H7 (cell line): ENCODE measurements at regions not wholly inside any gene's neighbourhood (a gene's known extent, or its start where the extent isn't known, plus 50 kb on each side); places are given as distances from the start of the nearest gene placed in this dataset.

Source experiments
- DNase-seq: peaks from one replicate; pipeline ENCODE4 v3.0.0; 2012
- H3K27me3 ChIP-seq: 2 replicates; pipeline ENCODE4 v1.6.0; 2011; ENCODE audit warnings: mild to moderate bottlenecking, low read length; ENCODE audit not compliant: control insufficient read depth, insufficient read depth
- H3K36me3 ChIP-seq: replicated peaks from 2 replicates; pipeline ENCODE4 v1.5.1; 2011; ENCODE audit warnings: low read length; ENCODE audit not compliant: control insufficient read depth, insufficient read depth
- H3K4me3 ChIP-seq: 2 replicates; pipeline ENCODE4 v1.5.1; 2011; ENCODE audit warnings: low read depth, mild to moderate bottlenecking, control low read depth, low read length, moderate library complexity; ENCODE audit not compliant: insufficient read depth

GRCh38 chr4:41436419-41436818 is 101.5 kb upstream of the LIMCH1 start:
- H3K36me3 ChIP-seq: no peaks in the 10 kb centered on the region

GRCh38 chr4:41437111-41437536 is 100.8 kb upstream of the LIMCH1 start:
- no peak for DNase-seq

More at GRCh38 chr4:41436419-41436818, 101.5 kb upstream of the LIMCH1 start:
- Histone ChIP-seq H3K27me3 (no peaks in the 10 kb centered on the region; the same call in 1 of the 2 replicates), H3K4me3 (no peak overlapping the region)
- DNase-seq: no peak

DNA sequence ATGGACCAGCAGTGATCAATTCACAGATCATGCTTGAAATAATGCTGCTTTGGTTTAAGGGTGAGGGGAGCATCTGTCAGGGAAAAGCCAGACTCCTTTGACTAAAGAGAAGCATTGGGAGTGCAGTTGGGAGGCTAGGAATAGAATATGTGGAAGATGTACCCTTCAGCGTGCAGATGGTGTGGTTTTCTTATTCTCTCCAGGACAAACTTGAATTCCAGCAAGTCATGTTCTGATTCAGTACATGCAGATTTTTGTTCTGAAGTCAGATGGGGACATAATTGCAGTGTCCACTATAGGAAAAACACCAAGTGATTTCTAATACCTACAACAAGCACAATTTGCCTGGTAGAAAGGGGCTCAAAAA is 99.0 kb upstream of the LIMCH1 start:
- no peak for DNase-seq
- Histone ChIP-seq H3K27me3 (no peaks in the 10 kb centered on the region; the same call in 1 of the 2 replicates), H3K4me3 (no peak overlapping the region), H3K36me3 (no peaks in the 10 kb centered on the region)

More at GRCh38 chr4:41437111-41437536, 100.8 kb upstream of the LIMCH1 start:
- no peaks in the 10 kb centered on the region; the same call in 1 of the 2 replicates for H3K27me3 ChIP-seq
- no peaks in the 10 kb centered on the region for H3K36me3 ChIP-seq
- H3K4me3 ChIP-seq: no peak overlapping the region

DNA sequence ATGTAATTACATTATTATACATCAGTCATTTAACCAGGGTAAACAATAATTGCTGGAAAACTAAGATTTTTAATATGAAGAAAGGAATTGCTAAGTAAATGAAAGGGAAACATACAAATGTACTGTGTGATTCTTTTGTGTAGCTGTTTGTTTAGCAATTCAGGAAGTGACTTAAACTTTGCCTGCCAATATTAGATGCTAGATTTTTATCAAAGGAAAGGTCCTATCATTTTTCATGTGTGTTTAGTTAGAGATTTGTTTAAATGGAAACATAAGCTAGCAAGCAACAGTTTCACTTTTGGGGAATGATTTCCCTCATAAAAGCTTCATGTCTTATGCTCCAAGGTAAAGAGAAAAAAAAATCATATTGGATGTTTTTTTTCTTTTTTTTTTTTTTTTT is 95.1 kb upstream of the LIMCH1 start:
- DNase-seq: no peak
- no peak overlapping the region for H3K4me3 ChIP-seq
- H3K36me3 ChIP-seq: no peaks in the 10 kb centered on the region
- H3K27me3 ChIP-seq: no peaks in the 10 kb centered on the region

DNA sequence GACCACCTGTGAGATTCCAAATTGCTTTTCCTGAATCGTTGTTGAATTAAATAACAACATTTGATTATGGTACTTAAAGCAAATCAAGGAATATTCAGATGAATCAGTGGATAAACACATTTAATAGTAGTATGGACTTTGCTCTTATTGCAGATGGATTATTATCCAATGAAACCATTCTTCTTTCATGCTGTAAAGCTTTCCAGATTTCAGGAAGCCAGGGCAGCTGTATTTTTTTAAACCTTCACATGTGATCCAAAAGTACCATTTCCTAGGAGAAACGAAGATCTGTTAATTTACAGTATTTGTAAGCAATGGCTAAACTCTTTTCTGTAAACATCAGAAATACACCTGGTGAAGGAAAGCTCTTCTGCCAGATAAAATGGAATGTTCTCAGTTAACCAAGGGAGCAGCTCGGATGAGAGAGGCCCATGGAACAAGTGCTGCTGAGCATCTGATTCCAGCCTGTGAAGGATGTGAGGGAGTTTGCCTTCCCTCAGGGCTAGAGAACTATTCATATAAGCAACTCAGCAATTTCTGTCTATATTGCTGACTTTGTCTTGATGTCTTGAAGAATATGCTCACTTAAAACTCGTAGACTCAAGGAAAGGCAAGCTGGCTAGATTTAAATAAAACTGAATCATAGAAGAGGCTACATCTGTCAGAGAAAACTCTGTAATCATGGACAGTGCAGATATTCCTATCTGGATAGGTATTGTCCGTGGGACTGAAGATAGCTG is 94.4 kb upstream of the LIMCH1 start:
- Histone ChIP-seq H3K27me3 (no peaks in the 10 kb centered on the region), H3K36me3 (no peaks in the 10 kb centered on the region), H3K4me3 (no peak overlapping the region)
- no peak for DNase-seq

GRCh38 chr4:41446391-41446790 is 91.6 kb upstream of the LIMCH1 start:
- Histone ChIP-seq H3K36me3 (no peaks in the 10 kb centered on the region), H3K4me3 (no peak overlapping the region), H3K27me3 (no peaks in the 10 kb centered on the region)
- DNase-seq: no peak

- Histone ChIP-seq H3K27me3 (no peaks in the 10 kb centered on the region), H3K36me3 (no peaks in the 10 kb centered on the region), H3K4me3 (no peak overlapping the region)
- no peak for DNase-seq
Measured at GRCh38 chr4:41446981-41447725, 90.8 kb upstream of the LIMCH1 start.

DNA sequence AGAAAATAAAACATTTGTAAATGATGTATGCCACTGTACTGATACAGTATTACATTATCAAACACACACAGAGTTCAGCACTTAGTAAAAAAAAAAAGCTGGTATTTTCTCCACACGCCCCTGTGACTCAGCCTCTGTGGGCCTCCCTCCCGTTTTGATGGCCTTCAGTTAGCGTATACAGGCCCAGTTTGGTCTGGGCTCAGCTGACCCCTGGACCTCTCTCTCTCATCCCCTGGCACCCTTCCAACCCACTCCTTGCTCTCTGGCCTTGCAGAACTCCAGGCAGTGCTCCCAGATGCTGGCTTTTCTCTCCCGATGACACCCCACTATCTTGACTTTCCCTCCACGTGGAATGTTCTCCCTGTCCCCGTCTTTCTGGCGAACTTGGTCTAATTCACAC is 89.0 kb upstream of the LIMCH1 start:
- no peak for DNase-seq
- no peak overlapping the region for H3K4me3 ChIP-seq
- H3K36me3 ChIP-seq: no peaks in the 10 kb centered on the region
- no peaks in the 10 kb centered on the region for H3K27me3 ChIP-seq

DNA sequence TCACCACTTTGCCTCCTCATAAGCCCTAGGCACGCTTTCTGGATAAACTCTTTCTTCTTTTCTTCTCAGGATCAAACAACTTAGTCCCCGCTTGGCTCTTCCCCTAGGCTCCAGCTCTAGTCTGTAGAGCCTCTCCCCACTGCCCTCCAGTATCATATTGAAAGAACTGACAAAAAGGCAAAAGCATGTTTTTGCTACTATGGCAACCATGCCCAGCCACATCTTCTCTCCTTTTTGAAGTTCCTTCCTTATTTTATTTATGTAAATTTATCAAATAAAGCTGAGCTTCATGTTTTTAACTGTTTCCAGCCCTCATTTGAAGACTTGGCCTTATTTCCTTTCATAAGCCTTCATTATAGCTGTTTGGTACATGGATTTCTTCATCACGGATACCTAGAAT is 86.0 kb upstream of the LIMCH1 start:
- Histone ChIP-seq H3K4me3 (no peak overlapping the region), H3K36me3 (no peaks in the 10 kb centered on the region), H3K27me3 (no peaks in the 10 kb centered on the region)
- DNase-seq: no peak

DNA sequence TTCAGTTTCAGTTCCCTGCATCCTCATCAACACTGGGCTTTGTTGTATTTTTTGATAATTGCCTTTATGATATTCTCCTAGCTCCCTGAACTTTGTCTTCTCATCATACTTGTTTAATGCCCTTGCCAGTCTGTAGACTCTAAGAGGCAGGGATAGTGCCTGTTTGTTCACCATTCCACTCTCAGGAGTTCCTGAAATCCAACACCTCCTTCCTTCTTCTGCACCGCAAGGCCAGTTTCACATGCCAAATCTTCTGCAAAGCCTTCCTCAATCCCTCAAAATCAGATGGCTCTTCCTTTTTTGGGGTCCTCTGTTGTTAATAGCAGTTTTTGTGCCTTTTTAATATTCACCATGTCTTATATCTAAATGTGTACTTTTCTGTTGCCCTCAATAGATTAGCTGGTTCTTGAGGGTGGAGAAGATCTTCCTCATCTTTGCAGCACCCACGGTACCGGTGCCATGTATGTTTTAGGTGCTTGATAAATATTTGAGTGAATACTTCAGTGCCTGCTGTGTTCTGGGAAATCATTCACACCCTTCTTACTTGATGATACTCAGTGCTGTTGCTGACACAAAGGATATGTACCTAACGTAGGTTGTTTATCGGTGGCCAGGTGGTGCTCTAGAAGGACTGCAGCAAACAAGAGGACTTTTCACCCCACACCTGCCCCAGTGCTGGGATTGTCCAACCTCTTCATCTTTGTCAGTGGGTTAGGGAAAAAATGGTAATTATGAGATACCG is 85.3 kb upstream of the LIMCH1 start:
- Histone ChIP-seq H3K36me3 (no peaks in the 10 kb centered on the region), H3K27me3 (no peaks in the 10 kb centered on the region), H3K4me3 (no peak overlapping the region)
- no peak for DNase-seq

GRCh38 chr4:41454423-41454822 is 83.5 kb upstream of the LIMCH1 start:
- no peak for DNase-seq

DNA sequence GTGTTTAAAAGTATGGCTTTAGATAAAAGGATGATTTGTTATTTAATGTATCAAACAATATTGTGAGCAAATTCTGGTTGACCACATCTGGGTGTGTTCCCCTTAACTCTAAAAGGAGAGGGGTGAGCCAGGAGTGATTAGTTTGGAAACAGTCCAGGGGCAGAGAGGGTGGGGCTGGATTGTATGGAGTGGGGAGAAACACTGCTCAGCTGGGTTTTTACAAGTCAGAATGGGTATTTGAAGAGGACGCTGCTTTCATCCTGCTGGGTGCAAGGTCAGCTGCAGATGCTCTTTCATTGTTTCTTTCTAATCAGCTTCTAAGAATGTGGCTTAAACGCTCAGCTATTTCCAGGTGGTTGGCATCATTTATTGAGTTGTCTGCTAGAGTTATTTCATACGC is 82.8 kb upstream of the LIMCH1 start:
- no peak overlapping the region for H3K4me3 ChIP-seq
- DNase-seq: no peak

More at GRCh38 chr4:41454423-41454822, 83.5 kb upstream of the LIMCH1 start:
- Histone ChIP-seq H3K36me3 (no peaks in the 10 kb centered on the region), H3K27me3 (no peaks in the 10 kb centered on the region), H3K4me3 (no peak overlapping the region)

GRCh38 chr4:41456559-41457101 is 81.3 kb upstream of the LIMCH1 start:
- no peak overlapping the region for H3K4me3 ChIP-seq
- DNase-seq: no peak
- H3K36me3 ChIP-seq: no peaks in the 10 kb centered on the region
- H3K27me3 ChIP-seq: no peaks in the 10 kb centered on the region

More for the DNA sequence above, 82.8 kb upstream of the LIMCH1 start:
- no peaks in the 10 kb centered on the region for H3K36me3 ChIP-seq
- H3K27me3 ChIP-seq: no peaks in the 10 kb centered on the region

- Histone ChIP-seq H3K36me3 (no peaks in the 10 kb centered on the region), H3K4me3 (no peak overlapping the region), H3K27me3 (no peaks in the 10 kb centered on the region)
- DNase-seq: no peak
Measured at GRCh38 chr4:41458689-41459088, 79.3 kb upstream of the LIMCH1 start.
